ENCODE measurements at regions not wholly inside any gene's neighbourhood (a gene's known extent, or its start where the extent isn't known, plus 50 kb on each side); places are given as distances from the start of the nearest gene placed in this dataset.

GRCh38 chr6:139663996-139664395 lies 289.5 kb upstream of the CITED2 start:
- H3K27ac ChIP-seq (ENCODE audit: low read depth, low read length), result no peak overlapping the region

DNA sequence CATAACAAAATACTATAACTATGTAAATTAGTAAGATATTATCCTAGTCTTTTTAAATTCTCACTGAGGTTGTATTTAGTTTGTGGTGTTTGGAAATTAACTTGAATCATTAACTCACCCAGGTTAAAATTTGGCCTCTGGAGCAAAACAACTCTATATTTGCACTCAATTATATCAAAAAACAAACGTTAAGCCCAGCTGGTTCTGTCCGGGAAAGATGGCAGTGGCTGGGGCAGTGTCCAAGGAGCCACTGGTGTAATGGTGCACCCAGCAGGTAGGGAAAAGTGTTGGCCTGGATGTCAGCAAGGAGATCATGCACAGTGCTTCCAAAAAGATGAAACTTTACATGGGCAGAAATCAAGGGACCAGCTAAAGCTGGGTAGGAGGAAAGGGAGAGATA lies 285.3 kb upstream of the CITED2 start:
- H3K27ac ChIP-seq (ENCODE audit: low read depth, low read length), result no peak overlapping the region
- H2AFZ ChIP-seq (ENCODE audit: low read depth, low read length, severe bottlenecking), result no peak overlapping the region
- H3K4me3 ChIP-seq (ENCODE audit: insufficient read depth, low read length, poor library complexity, severe bottlenecking), result no peak overlapping the region
- H3K9me3 ChIP-seq (ENCODE audit: insufficient read depth, low read length), result no peaks in the 10 kb centered on the region
- H3K9ac ChIP-seq (ENCODE audit: low read length), result no peak overlapping the region
- TF ChIP-seq EZH2phosphoT487 (conservative IDR thresholded peaks at IDR 0.05; ENCODE audit: low read length), result no peak
- TF ChIP-seq, protein P1, sequence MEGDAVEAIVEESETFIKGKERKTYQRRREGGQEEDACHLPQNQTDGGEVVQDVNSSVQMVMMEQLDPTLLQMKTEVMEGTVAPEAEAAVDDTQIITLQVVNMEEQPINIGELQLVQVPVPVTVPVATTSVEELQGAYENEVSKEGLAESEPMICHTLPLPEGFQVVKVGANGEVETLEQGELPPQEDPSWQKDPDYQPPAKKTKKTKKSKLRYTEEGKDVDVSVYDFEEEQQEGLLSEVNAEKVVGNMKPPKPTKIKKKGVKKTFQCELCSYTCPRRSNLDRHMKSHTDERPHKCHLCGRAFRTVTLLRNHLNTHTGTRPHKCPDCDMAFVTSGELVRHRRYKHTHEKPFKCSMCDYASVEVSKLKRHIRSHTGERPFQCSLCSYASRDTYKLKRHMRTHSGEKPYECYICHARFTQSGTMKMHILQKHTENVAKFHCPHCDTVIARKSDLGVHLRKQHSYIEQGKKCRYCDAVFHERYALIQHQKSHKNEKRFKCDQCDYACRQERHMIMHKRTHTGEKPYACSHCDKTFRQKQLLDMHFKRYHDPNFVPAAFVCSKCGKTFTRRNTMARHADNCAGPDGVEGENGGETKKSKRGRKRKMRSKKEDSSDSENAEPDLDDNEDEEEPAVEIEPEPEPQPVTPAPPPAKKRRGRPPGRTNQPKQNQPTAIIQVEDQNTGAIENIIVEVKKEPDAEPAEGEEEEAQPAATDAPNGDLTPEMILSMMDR (IDR thresholded peaks at IDR 0.05; ENCODE audit: insufficient read depth, low read length, poor library complexity, severe bottlenecking), result no peak
- no peaks in the 10 kb centered on the region for H3K9me2 ChIP-seq (replicated peaks; ENCODE audit: insufficient read depth, low read length)
- H3K4me2 ChIP-seq (ENCODE audit: low read depth, low read length, poor library complexity, severe bottlenecking), result no peak overlapping the region
- no peaks in the 10 kb centered on the region for H4K20me1 ChIP-seq (ENCODE audit: low read depth, low read length)
- H3K27me3 ChIP-seq (ENCODE audit: low read length), result no peaks in the 10 kb centered on the region
- H3K79me2 ChIP-seq (ENCODE audit: insufficient read depth, low read length), result no peaks in the 10 kb centered on the region
- no peaks in the 10 kb centered on the region for H3F3A ChIP-seq (ENCODE audit: insufficient read depth)
- H3K36me3 ChIP-seq (ENCODE audit: low read length), result no peaks in the 10 kb centered on the region

More at GRCh38 chr6:139663996-139664395, 289.5 kb upstream of the CITED2 start:
- H3K4me3 ChIP-seq (ENCODE audit: insufficient read depth, low read length, poor library complexity, severe bottlenecking), result no peak overlapping the region
- no peaks in the 10 kb centered on the region for H3F3A ChIP-seq (ENCODE audit: insufficient read depth)
- H3K4me2 ChIP-seq (ENCODE audit: low read depth, low read length, poor library complexity, severe bottlenecking), result no peak overlapping the region
- no peak overlapping the region for H2AFZ ChIP-seq (ENCODE audit: low read depth, low read length, severe bottlenecking)
- TF ChIP-seq, protein P1 (IDR thresholded peaks at IDR 0.05; ENCODE audit: insufficient read depth, low read length, poor library complexity, severe bottlenecking), result no peak
- TF ChIP-seq EZH2phosphoT487 (conservative IDR thresholded peaks at IDR 0.05; ENCODE audit: low read length), result no peak
- no peaks in the 10 kb centered on the region for H3K79me2 ChIP-seq (ENCODE audit: insufficient read depth, low read length)
- H4K20me1 ChIP-seq (ENCODE audit: low read depth, low read length), result no peaks in the 10 kb centered on the region
- no peaks in the 10 kb centered on the region for H3K27me3 ChIP-seq (ENCODE audit: low read length)
- H3K9ac ChIP-seq (ENCODE audit: low read length), result no peak overlapping the region
- H3K9me2 ChIP-seq (replicated peaks; ENCODE audit: insufficient read depth, low read length), result no peaks in the 10 kb centered on the region
- no peaks in the 10 kb centered on the region for H3K9me3 ChIP-seq (ENCODE audit: insufficient read depth, low read length)
- H3K36me3 ChIP-seq (ENCODE audit: low read length), result no peaks in the 10 kb centered on the region

GRCh38 chr6:139659196-139659595 lies 284.7 kb upstream of the CITED2 start:
- H3K9me3 ChIP-seq (ENCODE audit: insufficient read depth, low read length), result no peaks in the 10 kb centered on the region
- H3K9me2 ChIP-seq (replicated peaks; ENCODE audit: insufficient read depth, low read length), result no peaks in the 10 kb centered on the region
- no peak overlapping the region for H3K27ac ChIP-seq (ENCODE audit: low read depth, low read length)
- TF ChIP-seq EZH2phosphoT487 (conservative IDR thresholded peaks at IDR 0.05; ENCODE audit: low read length), result no peak
- TF ChIP-seq, protein P1 (IDR thresholded peaks at IDR 0.05; ENCODE audit: insufficient read depth, low read length, poor library complexity, severe bottlenecking), result no peak
- H2AFZ ChIP-seq (ENCODE audit: low read depth, low read length, severe bottlenecking), result no peak overlapping the region
- H3K4me3 ChIP-seq (ENCODE audit: insufficient read depth, low read length, poor library complexity, severe bottlenecking), result no peak overlapping the region
- no peaks in the 10 kb centered on the region for H3K27me3 ChIP-seq (ENCODE audit: low read length)
- no peak overlapping the region for H3K4me2 ChIP-seq (ENCODE audit: low read depth, low read length, poor library complexity, severe bottlenecking)
- H3K79me2 ChIP-seq (ENCODE audit: insufficient read depth, low read length), result no peaks in the 10 kb centered on the region
- H4K20me1 ChIP-seq (ENCODE audit: low read depth, low read length), result no peaks in the 10 kb centered on the region
- no peaks in the 10 kb centered on the region for H3F3A ChIP-seq (ENCODE audit: insufficient read depth)
- no peaks in the 10 kb centered on the region for H3K36me3 ChIP-seq (ENCODE audit: low read length)
- no peak overlapping the region for H3K9ac ChIP-seq (ENCODE audit: low read length)
